Trophoblast cell (in vitro differentiated cells and primary cell): ENCODE measurements at regions not wholly inside any gene's neighbourhood (a gene's known extent, or its start where the extent isn't known, plus 50 kb on each side); places are given as distances from the start of the nearest gene placed in this dataset.

ENCODE experiments used
- DNase-seq, 2 donors: peaks; one replicate each; pipeline ENCODE4 v3.0.0-alpha.2; 2016
- H2AFZ ChIP-seq: 2 replicates; pipeline ENCODE4 v1.6.1; 2013; ENCODE audit warnings: low read length, moderate library complexity, mild to moderate bottlenecking; ENCODE audit not compliant: insufficient read depth, poor library complexity
- H2AK5ac ChIP-seq: 2 replicates; pipeline ENCODE4 v1.6.1; 2013; ENCODE audit warnings: mild to moderate bottlenecking, low read length
- H2BK120ac ChIP-seq: 2 replicates; pipeline ENCODE4 v1.6.1; 2013; ENCODE audit warnings: low read length, mild to moderate bottlenecking, moderate library complexity; ENCODE audit not compliant: insufficient read depth, poor library complexity
- H2BK12ac ChIP-seq: 2 replicates; pipeline ENCODE4 v1.6.1; 2013; ENCODE audit warnings: mild to moderate bottlenecking, low read length, moderate library complexity
- H2BK5ac ChIP-seq: 2 replicates; pipeline ENCODE4 v1.6.1; 2013; ENCODE audit warnings: low read length, low read depth, moderate library complexity, mild to moderate bottlenecking; ENCODE audit not compliant: poor library complexity
- H3K14ac ChIP-seq: 2 replicates; pipeline ENCODE4 v1.6.1; 2013; ENCODE audit warnings: mild to moderate bottlenecking, low read length
- H3K18ac ChIP-seq: 2 replicates; pipeline ENCODE4 v1.6.1; 2013; ENCODE audit warnings: mild to moderate bottlenecking, low read length
- H3K23ac ChIP-seq: 2 replicates; pipeline ENCODE4 v1.6.1; 2013; ENCODE audit warnings: low read length
- H3K27ac ChIP-seq: 2 replicates; pipeline ENCODE4 v1.5.1; 2013; ENCODE audit warnings: low read depth, mild to moderate bottlenecking, inconsistent platforms, low read length, moderate library complexity
- H3K27me3 ChIP-seq: 2 replicates; pipeline ENCODE4 v1.6.1; 2013; ENCODE audit warnings: inconsistent platforms, mild to moderate bottlenecking, low read length, moderate library complexity; ENCODE audit not compliant: insufficient read depth
- H3K36me3 ChIP-seq, 2 experiments: 1 replicate in 1 of 2; 2 replicates in 1 of 2; pipeline ENCODE4 v1.6.1; 2013; ENCODE audit warnings: low read length in 2 of 2, mild to moderate bottlenecking in 2 of 2, moderate library complexity in 1 of 2; ENCODE audit not compliant: insufficient read depth in 2 of 2, control insufficient read depth in 1 of 2
- H3K4ac ChIP-seq: 2 replicates; pipeline ENCODE4 v1.6.1; 2013; ENCODE audit warnings: low read depth, mild to moderate bottlenecking, low read length, moderate library complexity
- H3K4me1 ChIP-seq, 2 experiments: 1 replicate in 1 of 2; 2 replicates in 1 of 2; pipeline ENCODE4 v1.6.1; 2013; ENCODE audit warnings: low read length in 2 of 2, mild to moderate bottlenecking in 2 of 2, moderate library complexity in 1 of 2; ENCODE audit not compliant: insufficient read depth in 2 of 2, control insufficient read depth in 1 of 2
- H3K4me2 ChIP-seq: 2 replicates; pipeline ENCODE4 v1.6.1; 2013; ENCODE audit warnings: inconsistent platforms, mild to moderate bottlenecking, low read length, moderate library complexity
- H3K4me3 ChIP-seq: 2 replicates; pipeline ENCODE4 v1.5.1; 2013; ENCODE audit warnings: mild to moderate bottlenecking, low read depth, low read length, inconsistent platforms
- H3K79me1 ChIP-seq: one replicate; pipeline ENCODE4 v1.6.1; 2013; ENCODE audit warnings: low read length
- H3K79me2 ChIP-seq: 2 replicates; pipeline ENCODE4 v1.6.1; 2013; ENCODE audit warnings: low read length, mild to moderate bottlenecking; ENCODE audit not compliant: control insufficient read depth, insufficient read depth, poor library complexity
- H3K9ac ChIP-seq: 2 replicates; pipeline ENCODE4 v1.6.1; 2013; ENCODE audit warnings: mild to moderate bottlenecking, low read length
- H3K9me3 ChIP-seq: 2 replicates; pipeline ENCODE4 v1.6.1; 2013; ENCODE audit warnings: low read depth, mild to moderate bottlenecking, control low read depth, inconsistent platforms, low read length; ENCODE audit not compliant: insufficient read depth
- H4K12ac ChIP-seq: 2 replicates; pipeline ENCODE4 v1.6.1; 2013; ENCODE audit warnings: low read depth, mild to moderate bottlenecking, low read length, moderate library complexity
- H4K8ac ChIP-seq: 2 replicates; pipeline ENCODE4 v1.6.1; 2013; ENCODE audit warnings: low read depth, mild to moderate bottlenecking, low read length, moderate library complexity
- H4K91ac ChIP-seq: one replicate; pipeline ENCODE4 v1.6.1; 2013; ENCODE audit warnings: low read depth, mild to moderate bottlenecking, low read length, moderate library complexity
- WGBS: extraction: QIAGEN DNeasy Blood & Tissue Kit; methylation state at CpG from one replicate; pipeline ENCODE4 v1.1.7; 2013; ENCODE audit warnings: missing lambda C conversion rate; ENCODE audit not compliant: insufficient read length, insufficient coverage; ENCODE audit errors: extremely low coverage; 5-methylcytosine and 5-hydroxymethylcytosine counted together

GRCh38 chr4:136811496-136812077 is 720.7 kb downstream of the PCDH18 start:
- no peak overlapping the region for H4K12ac ChIP-seq
- no peak overlapping the region for H3K14ac ChIP-seq
- H3K36me3 ChIP-seq: no peaks in the 10 kb centered on the region
- no peak overlapping the region for H2AFZ ChIP-seq
- H3K27me3 ChIP-seq: no peaks in the 10 kb centered on the region
- H2BK120ac ChIP-seq: no peak overlapping the region
- peaks cover 6% of the 10 kb centered on the region for H3K9me3 ChIP-seq
- H4K91ac ChIP-seq: no peak overlapping the region
- H3K4me1 ChIP-seq: no peaks in the 10 kb centered on the region
- no peaks in the 10 kb centered on the region for H3K79me1 ChIP-seq
- H2BK12ac ChIP-seq: no peak overlapping the region
- no CpG with 5 or more reads among the region's 14 CpGs for WGBS
- H3K4me2 ChIP-seq: no peak overlapping the region
- no peak overlapping the region for H3K23ac ChIP-seq
- H2BK5ac ChIP-seq: no peak overlapping the region
- H3K27ac ChIP-seq: no peak overlapping the region
- H3K4ac ChIP-seq: no peak overlapping the region
- H3K79me2 ChIP-seq: no peaks in the 10 kb centered on the region
- no peak overlapping the region for H2AK5ac ChIP-seq
- H3K4me3 ChIP-seq: no peak overlapping the region
- no peak overlapping the region for H3K18ac ChIP-seq
- H4K8ac ChIP-seq: no peak overlapping the region
- no peak for DNase-seq
- H3K9ac ChIP-seq: no peak overlapping the region

GRCh38 chr4:136810626-136811025 is 721.7 kb downstream of the PCDH18 start:
- Histone ChIP-seq H3K79me1 (no peaks in the 10 kb centered on the region), H3K4me3 (no peak overlapping the region), H3K14ac (no peak overlapping the region), H4K12ac (no peak overlapping the region), H3K18ac (no peak overlapping the region), H3K9me3 (peaks cover 6% of the 10 kb centered on the region), H3K23ac (no peak overlapping the region), H4K91ac (no peak overlapping the region), H2AK5ac (no peak overlapping the region), H3K4me1 (no peaks in the 10 kb centered on the region), H3K36me3 (no peaks in the 10 kb centered on the region), H3K27me3 (no peaks in the 10 kb centered on the region), H2BK5ac (no peak overlapping the region), H3K79me2 (no peaks in the 10 kb centered on the region), H3K4ac (no peak overlapping the region), H3K9ac (no peak overlapping the region), H3K4me2 (no peak overlapping the region), H2BK120ac (no peak overlapping the region), H2AFZ (no peak overlapping the region), H4K8ac (no peak overlapping the region), H2BK12ac (no peak overlapping the region), H3K27ac (no peak overlapping the region)
- no CpG with 5 or more reads among the region's 6 CpGs for WGBS
- DNase-seq: no peak

- Histone ChIP-seq H2AFZ (no peak overlapping the region), H4K91ac (no peak overlapping the region), H3K9ac (no peak overlapping the region), H3K4me3 (no peak overlapping the region), H2AK5ac (no peak overlapping the region), H3K79me2 (no peaks in the 10 kb centered on the region), H2BK120ac (no peak overlapping the region), H4K8ac (no peak overlapping the region), H4K12ac (no peak overlapping the region), H2BK12ac (no peak overlapping the region), H3K23ac (no peak overlapping the region), H3K14ac (no peak overlapping the region), H3K18ac (no peak overlapping the region), H3K4me1 (no peaks in the 10 kb centered on the region), H3K27ac (no peak overlapping the region), H2BK5ac (no peak overlapping the region), H3K4ac (no peak overlapping the region), H3K36me3 (no peaks in the 10 kb centered on the region), H3K79me1 (no peaks in the 10 kb centered on the region), H3K4me2 (no peak overlapping the region), H3K9me3 (peaks cover 10% of the 10 kb centered on the region), H3K27me3 (no peaks in the 10 kb centered on the region)
- no CpG with 5 or more reads among the region's 1 CpG for whole genome bisulfite sequencing
- DNase-seq: no peak
Observed at GRCh38 chr4:136806844-136807243, 725.5 kb downstream of the PCDH18 start.

DNA sequence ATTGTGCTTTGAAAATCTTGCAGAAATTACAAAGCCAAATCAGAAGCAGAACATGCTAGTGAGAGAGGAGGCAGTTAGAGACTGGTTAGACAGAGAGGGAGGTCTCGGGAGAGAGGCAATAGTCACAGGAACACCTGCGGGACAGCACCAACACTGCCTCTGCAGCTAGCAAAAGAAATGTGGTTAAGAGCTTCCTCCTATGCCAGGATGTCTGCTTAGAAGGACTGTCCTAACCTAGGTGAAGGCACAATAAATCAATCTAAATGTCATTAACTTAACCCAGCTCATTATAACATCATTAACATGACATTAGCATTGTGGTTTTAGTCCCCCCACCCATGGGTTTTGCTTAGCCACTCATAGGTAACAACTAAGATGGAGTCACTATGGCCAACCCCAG is 726.7 kb downstream of the PCDH18 start:
- no peak overlapping the region for H4K12ac ChIP-seq
- H3K27ac ChIP-seq: no peak overlapping the region
- no peak overlapping the region for H3K4me3 ChIP-seq
- H2BK5ac ChIP-seq: no peak overlapping the region
- no peak overlapping the region for H2AK5ac ChIP-seq
- H2BK12ac ChIP-seq: no peak overlapping the region
- H2BK120ac ChIP-seq: no peak overlapping the region
- H2AFZ ChIP-seq: no peak overlapping the region
- WGBS: no CpG with 5 or more reads among the region's 2 CpGs
- H3K4ac ChIP-seq: no peak overlapping the region
- H4K91ac ChIP-seq: no peak overlapping the region
- no peak overlapping the region for H3K9ac ChIP-seq
- H3K79me1 ChIP-seq: no peaks in the 10 kb centered on the region
- H3K4me2 ChIP-seq: no peak overlapping the region
- H3K23ac ChIP-seq: no peak overlapping the region
- H3K27me3 ChIP-seq: no peaks in the 10 kb centered on the region
- no peaks in the 10 kb centered on the region for H3K36me3 ChIP-seq
- no peaks in the 10 kb centered on the region for H3K79me2 ChIP-seq
- no peak for DNase-seq
- H3K4me1 ChIP-seq: no peaks in the 10 kb centered on the region
- H3K14ac ChIP-seq: no peak overlapping the region
- no peak overlapping the region for H3K18ac ChIP-seq
- H3K9me3 ChIP-seq: peaks cover 4% of the 10 kb centered on the region
- no peak overlapping the region for H4K8ac ChIP-seq
